HEK293T (cell line): ENCODE measurements at regions not wholly inside any gene's neighbourhood (a gene's known extent, or its start where the extent isn't known, plus 50 kb on each side); places are given as distances from the start of the nearest gene placed in this dataset.

Experiments
- CTCF ChIA-PET: fragments of 350-600 bp; formaldehyde crosslinking; extraction: SDS; loops from one replicate; lab custom pipeline; 2021; ENCODE audit warnings: antibody characterized with exemption, inconsistent platforms; lab: Yijun Ruan, JAX
- POLR2A ChIA-PET: fragments of 350-600 bp; formaldehyde crosslinking; extraction: SDS; loops from one replicate; lab custom pipeline; 2020; ENCODE audit warnings: antibody characterized with exemption, inconsistent platforms; lab: Yijun Ruan, JAX
- DNase-seq: peaks from one replicate; pipeline ENCODE4 v3.0.0; 2012; ENCODE audit warnings: mixed read lengths; ENCODE audit errors: extremely low spot score
- ARNT ChIP-seq: fragments of 450-650 bp; IDR thresholded peaks from 2 replicates; pipeline ENCODE4 v1.6.1; 2017; ENCODE audit warnings: mild to moderate bottlenecking
- BHLHE40 ChIP-seq: fragments of 450-650 bp; IDR thresholded peaks from 2 replicates; pipeline ENCODE4 v1.6.1; 2016; ENCODE audit warnings: mild to moderate bottlenecking, moderate library complexity, borderline replicate concordance
- CTBP1 ChIP-seq: fragments of 450-650 bp; IDR thresholded peaks from 2 replicates; pipeline ENCODE4 v1.6.1; 2016; ENCODE audit warnings: borderline replicate concordance
- ELF4 ChIP-seq: fragments of 450-650 bp; IDR thresholded peaks from 2 replicates; pipeline ENCODE4 v1.6.1; 2017; ENCODE audit warnings: antibody characterized with exemption
- FOXA1 ChIP-seq: fragments of 450-650 bp; IDR thresholded peaks from 2 replicates; pipeline ENCODE4 v1.6.1; 2016; ENCODE audit warnings: mild to moderate bottlenecking
- FOXK2 ChIP-seq: fragments of 450-650 bp; IDR thresholded peaks from 2 replicates; pipeline ENCODE4 v1.6.1; 2016; ENCODE audit warnings: mild to moderate bottlenecking
- FOXM1 ChIP-seq: fragments of 450-650 bp; IDR thresholded peaks from 2 replicates; pipeline ENCODE4 v1.6.1; 2017; ENCODE audit warnings: mild to moderate bottlenecking, borderline replicate concordance
- HDGF ChIP-seq: fragments of 450-650 bp; IDR thresholded peaks from 2 replicates; pipeline ENCODE4 v1.6.1; 2017; ENCODE audit warnings: antibody characterized with exemption, borderline replicate concordance
- L3MBTL2 ChIP-seq: fragments of 450-650 bp; conservative IDR thresholded peaks from 2 replicates; pipeline ENCODE4 v1.6.1; 2016; ENCODE audit warnings: mild to moderate bottlenecking
- LEF1 ChIP-seq: fragments of 450-650 bp; IDR thresholded peaks from 2 replicates; pipeline ENCODE4 v1.6.1; 2017; ENCODE audit warnings: mild to moderate bottlenecking, borderline replicate concordance
- NFRKB ChIP-seq: fragments of 450-650 bp; IDR thresholded peaks from 2 replicates; pipeline ENCODE4 v1.6.1; 2016; ENCODE audit warnings: mild to moderate bottlenecking, moderate library complexity
- PKNOX1 ChIP-seq: fragments of 450-650 bp; IDR thresholded peaks from 2 replicates; pipeline ENCODE4 v1.6.1; 2016
- SP1 ChIP-seq: fragments of 450-650 bp; IDR thresholded peaks from 2 replicates; pipeline ENCODE4 v1.6.1; 2017
- SUZ12 ChIP-seq: fragments of 450-650 bp; IDR thresholded peaks from 2 replicates; pipeline ENCODE4 v1.6.1; 2016; ENCODE audit warnings: mild to moderate bottlenecking
- TARDBP ChIP-seq: fragments of 450-650 bp; IDR thresholded peaks from 2 replicates; pipeline ENCODE4 v1.6.1; 2016
- ZNF384 ChIP-seq: fragments of 450-650 bp; IDR thresholded peaks from 2 replicates; pipeline ENCODE4 v1.6.1; 2016

GRCh38 chr5:112472614-112473013 lies 53.5 kb upstream of the EPB41L4A start:
- ChIA-PET POLR2A (no interaction called here), CTCF (no interaction called here)
- TF ChIP-seq LEF1 (no peak), SP1 (no peak), BHLHE40 (no peak), ARNT (no peak)
- no peak for DNase-seq

GRCh38 chr5:112473989-112474388 lies 54.9 kb upstream of the EPB41L4A start:
- ChIA-PET POLR2A (no interaction called here), CTCF (no interaction called here)
- no peak for TF ChIP-seq L3MBTL2
- no peak for TF ChIP-seq HDGF
- TF ChIP-seq PKNOX1 = no peak
- no peak for TF ChIP-seq SP1
- TF ChIP-seq FOXM1 = no peak
- no peak for TF ChIP-seq ARNT
- TF ChIP-seq ZNF384 = no peak
- TF ChIP-seq SUZ12 = no peak
- no peak for TF ChIP-seq FOXA1
- no peak for TF ChIP-seq TARDBP
- TF ChIP-seq FOXK2 = no peak
- no peak for TF ChIP-seq ELF4
- TF ChIP-seq LEF1 = no peak
- no peak for DNase-seq

GRCh38 chr5:112475747-112476365 lies 56.8 kb upstream of the EPB41L4A start:
- POLR2A ChIA-PET = no interaction called here
- no peak for TF ChIP-seq L3MBTL2
- TF ChIP-seq FOXK2 = no peak
- TF ChIP-seq TARDBP = no peak
- TF ChIP-seq ARNT = no peak
- no peak for TF ChIP-seq BHLHE40
- TF ChIP-seq SP1 = no peak
- no peak for TF ChIP-seq FOXA1
- TF ChIP-seq FOXM1 = no peak
- no peak for TF ChIP-seq LEF1
- no peak for TF ChIP-seq CTBP1
- no peak for TF ChIP-seq ELF4
- no peak for TF ChIP-seq ZNF384
- TF ChIP-seq NFRKB = no peak
- no peak for TF ChIP-seq SUZ12
- TF ChIP-seq PKNOX1 = no peak
- no peak for TF ChIP-seq HDGF
- no peak for DNase-seq
- CTCF ChIA-PET = interaction anchor here (2.0 kb wide), 1 partner anchor 17 kb away, joined by 8 read pairs; no protein-coding TSS in a partner anchor

GRCh38 chr5:112479418-112479817 lies 60.3 kb upstream of the EPB41L4A start:
- POLR2A ChIA-PET = no interaction called here
- TF ChIP-seq ELF4 (no peak), HDGF (no peak), TARDBP (no peak), ARNT (no peak), PKNOX1 (no peak), L3MBTL2 (no peak), FOXM1 (no peak), CTBP1 (no peak), BHLHE40 (no peak), FOXA1 (no peak)
- CTCF ChIA-PET = no interaction called here
- DNase-seq = no peak

GRCh38 chr5:112480501-112480900 lies 61.4 kb upstream of the EPB41L4A start:
- POLR2A ChIA-PET = no interaction called here
- CTCF ChIA-PET = interaction anchor here (0.8 to 1.5 kb wide), 2 partner anchors 12 to 164 kb away, joined by 3 to 7 read pairs; no protein-coding TSS in a partner anchor
- DNase-seq = no peak
- TF ChIP-seq FOXM1 = no peak
- no peak for TF ChIP-seq LEF1
- no peak for TF ChIP-seq HDGF
- TF ChIP-seq PKNOX1 = no peak
- no peak for TF ChIP-seq ARNT
- no peak for TF ChIP-seq ZNF384
- no peak for TF ChIP-seq SP1
- no peak for TF ChIP-seq SUZ12
- TF ChIP-seq TARDBP = no peak
- TF ChIP-seq FOXA1 = no peak
- no peak for TF ChIP-seq CTBP1
- TF ChIP-seq FOXK2 = no peak
- TF ChIP-seq L3MBTL2 = no peak
- no peak for TF ChIP-seq BHLHE40
- TF ChIP-seq ELF4 = no peak
- no peak for TF ChIP-seq NFRKB
